Calu3 (cell line): ENCODE measurements at regions not wholly inside any gene's neighbourhood (a gene's known extent, or its start where the extent isn't known, plus 50 kb on each side); places are given as distances from the start of the nearest gene placed in this dataset.

Experiments used
- BruUV-seq: library from RNA; stranded (reverse); fragments of 400-500 nt; replicated peaks from 2 replicates; lab custom pipeline; 2021; lab: Mats Ljungman, UMichigan
- CTCF ChIA-PET: fragments of 300-600 bp; sonication (Branson Sonifier 250); formaldehyde crosslinking; loops from one replicate; lab custom pipeline; 2022; ENCODE audit warnings: antibody characterized with exemption; lab: Charles Lee
- DNase-seq: peaks from one replicate; pipeline ENCODE4 v3.0.0; 2022
- H3K27ac Mint-ChIP-seq: one replicate; pipeline ENCODE4 v1.8.0; 2022; ENCODE audit warnings: mixed read lengths; ENCODE audit not compliant: unreplicated experiment
- H3K27me3 Mint-ChIP-seq: one replicate; pipeline ENCODE4 v1.8.0; 2022; ENCODE audit warnings: mixed read lengths; ENCODE audit not compliant: unreplicated experiment
- H3K36me3 Mint-ChIP-seq: one replicate; pipeline ENCODE4 v1.8.0; 2022; ENCODE audit warnings: mild to moderate bottlenecking, moderate library complexity, mixed read lengths; ENCODE audit not compliant: insufficient read depth, unreplicated experiment
- H3K4me1 Mint-ChIP-seq: one replicate; pipeline ENCODE4 v1.8.0; 2022; ENCODE audit warnings: mild to moderate bottlenecking, low read depth, mixed read lengths; ENCODE audit not compliant: unreplicated experiment
- H3K4me3 Mint-ChIP-seq: one replicate; pipeline ENCODE4 v1.8.0; 2022; ENCODE audit warnings: mild to moderate bottlenecking, low read depth, moderate library complexity, mixed read lengths; ENCODE audit not compliant: unreplicated experiment
- H3K9me3 Mint-ChIP-seq: one replicate; pipeline ENCODE4 v1.8.0; 2022; ENCODE audit warnings: low read depth, mixed read lengths; ENCODE audit not compliant: unreplicated experiment
- intact Hi-C: fragments of 100-400 bp; cut with micrococcal nuclease; formaldehyde crosslinking; loops from one replicate; pipeline ENCODE4 v1.10.0; 2022; ENCODE audit not compliant: unreplicated experiment
- TF ChIP-seq, protein P1 (sequence below): fragments of 200-600 bp; IDR thresholded peaks from one replicate; pipeline ENCODE4 v1.8.0; 2022; ENCODE audit warnings: antibody characterized with exemption; ENCODE audit not compliant: unreplicated experiment

DNA sequence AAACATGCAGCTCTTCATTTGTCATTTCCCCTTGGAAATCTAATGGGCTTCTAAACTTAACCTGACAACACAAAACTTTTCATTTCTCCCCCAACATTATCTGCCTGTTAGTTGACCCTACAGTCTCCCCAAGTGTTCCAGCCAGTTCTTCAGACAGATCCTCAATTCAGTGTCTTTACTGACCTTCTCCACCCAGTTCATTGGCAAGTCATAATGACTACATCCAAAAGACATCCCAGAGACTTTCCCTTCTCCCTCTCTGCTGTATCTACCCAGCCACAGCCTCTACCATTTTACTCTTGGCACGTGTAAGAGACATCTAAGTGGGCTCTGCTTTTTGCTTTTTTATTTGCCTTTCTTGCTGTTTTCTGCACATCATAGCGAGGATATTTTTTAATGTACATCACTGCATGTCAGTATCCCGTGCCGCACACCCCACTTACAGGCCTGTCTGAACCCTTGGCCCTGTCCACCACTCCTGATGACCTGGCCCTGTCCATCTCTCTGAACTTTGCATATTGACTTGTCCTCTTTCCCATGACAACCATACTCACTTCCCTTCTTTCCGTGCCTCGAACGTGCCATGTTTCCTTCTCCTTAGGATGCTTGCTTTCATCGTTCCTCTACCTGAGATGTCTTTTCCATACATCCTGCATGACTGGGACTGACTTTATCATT lies 391.9 kb downstream of the IRS2 start:
- no peak overlapping the region for H3K27ac Mint-ChIP-seq
- CTCF ChIA-PET = no interaction called here
- no peaks in the 10 kb centered on the region for H3K4me1 Mint-ChIP-seq
- no peaks in the 10 kb centered on the region for H3K9me3 Mint-ChIP-seq
- no peak overlapping the region for H3K4me3 Mint-ChIP-seq
- no peak for DNase-seq
- no TSS peak for BruUV-seq
- no peaks in the 10 kb centered on the region for H3K27me3 Mint-ChIP-seq
- intact Hi-C loops = no loop called here
- no peaks in the 10 kb centered on the region for H3K36me3 Mint-ChIP-seq
- TF ChIP-seq, protein P1, sequence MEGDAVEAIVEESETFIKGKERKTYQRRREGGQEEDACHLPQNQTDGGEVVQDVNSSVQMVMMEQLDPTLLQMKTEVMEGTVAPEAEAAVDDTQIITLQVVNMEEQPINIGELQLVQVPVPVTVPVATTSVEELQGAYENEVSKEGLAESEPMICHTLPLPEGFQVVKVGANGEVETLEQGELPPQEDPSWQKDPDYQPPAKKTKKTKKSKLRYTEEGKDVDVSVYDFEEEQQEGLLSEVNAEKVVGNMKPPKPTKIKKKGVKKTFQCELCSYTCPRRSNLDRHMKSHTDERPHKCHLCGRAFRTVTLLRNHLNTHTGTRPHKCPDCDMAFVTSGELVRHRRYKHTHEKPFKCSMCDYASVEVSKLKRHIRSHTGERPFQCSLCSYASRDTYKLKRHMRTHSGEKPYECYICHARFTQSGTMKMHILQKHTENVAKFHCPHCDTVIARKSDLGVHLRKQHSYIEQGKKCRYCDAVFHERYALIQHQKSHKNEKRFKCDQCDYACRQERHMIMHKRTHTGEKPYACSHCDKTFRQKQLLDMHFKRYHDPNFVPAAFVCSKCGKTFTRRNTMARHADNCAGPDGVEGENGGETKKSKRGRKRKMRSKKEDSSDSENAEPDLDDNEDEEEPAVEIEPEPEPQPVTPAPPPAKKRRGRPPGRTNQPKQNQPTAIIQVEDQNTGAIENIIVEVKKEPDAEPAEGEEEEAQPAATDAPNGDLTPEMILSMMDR = no peak

GRCh38 chr13:109393045-109393444 lies 393.3 kb downstream of the IRS2 start:
- Mint-ChIP-seq H3K9me3 (no peaks in the 10 kb centered on the region), H3K36me3 (no peaks in the 10 kb centered on the region), H3K4me3 (no peak overlapping the region), H3K4me1 (no peaks in the 10 kb centered on the region), H3K27me3 (no peaks in the 10 kb centered on the region), H3K27ac (no peak overlapping the region)
- TF ChIP-seq, protein P1 = no peak
- DNase-seq = no peak
- intact Hi-C loops = no loop called here
- CTCF ChIA-PET = no interaction called here
- BruUV-seq = no TSS peak

DNA sequence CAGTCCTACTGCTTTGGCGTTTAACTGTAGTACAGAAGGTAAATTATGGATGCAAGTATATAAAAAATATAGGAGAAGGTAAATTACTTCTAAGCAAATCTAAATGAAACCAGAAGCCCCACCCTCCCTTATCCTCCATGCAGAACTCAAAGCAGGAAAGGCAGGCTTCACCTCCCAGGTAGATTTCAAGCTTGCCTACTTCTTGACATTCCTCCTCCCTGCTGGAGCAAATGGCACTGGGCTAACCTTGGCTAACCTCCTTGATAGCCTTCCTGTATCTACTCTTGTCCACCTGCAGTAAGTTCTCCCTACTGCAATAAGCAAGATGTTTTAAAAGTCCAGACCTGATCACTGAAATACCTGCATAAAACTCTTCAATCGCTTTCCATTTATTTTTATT lies 396.0 kb downstream of the IRS2 start:
- BruUV-seq = no TSS peak
- Mint-ChIP-seq H3K36me3 (no peaks in the 10 kb centered on the region), H3K27ac (no peak overlapping the region), H3K4me3 (no peak overlapping the region), H3K9me3 (no peaks in the 10 kb centered on the region), H3K4me1 (no peaks in the 10 kb centered on the region), H3K27me3 (no peaks in the 10 kb centered on the region)
- CTCF ChIA-PET = no interaction called here
- no peak for DNase-seq
- TF ChIP-seq, protein P1 = no peak
- intact Hi-C loops = no loop called here

GRCh38 chr13:109389892-109390345 lies 396.5 kb downstream of the IRS2 start:
- intact Hi-C loops = no loop called here

More at GRCh38 chr13:109389892-109390345, 396.5 kb downstream of the IRS2 start:
- no peak overlapping the region for H3K27ac Mint-ChIP-seq
- H3K27me3 Mint-ChIP-seq = no peaks in the 10 kb centered on the region
- no peaks in the 10 kb centered on the region for H3K4me1 Mint-ChIP-seq
- H3K4me3 Mint-ChIP-seq = no peak overlapping the region
- H3K36me3 Mint-ChIP-seq = no peaks in the 10 kb centered on the region
- no TSS peak for BruUV-seq
- TF ChIP-seq, protein P1 = no peak
- no peak for DNase-seq
- H3K9me3 Mint-ChIP-seq = no peaks in the 10 kb centered on the region
- CTCF ChIA-PET = no interaction called here
